ENCODE measurements at regions not wholly inside any gene's neighbourhood (a gene's known extent, or its start where the extent isn't known, plus 50 kb on each side); places are given as distances from the start of the nearest gene placed in this dataset.

- DNase-seq (ENCODE audit: extremely low read depth, insufficient read length) = no peak
- Histone ChIP-seq H3K27me3 (replicated peaks; ENCODE audit: control insufficient read depth, insufficient read depth, low read length) (no peaks in the 10 kb centered on the region), H3K4me3 (replicated peaks; ENCODE audit: low read depth, low read length) (no peak overlapping the region), H3K36me3 (ENCODE audit: control insufficient read depth, insufficient read depth, low read length) (no peaks in the 10 kb centered on the region)
- TF ChIP-seq CTCF (IDR thresholded peaks at IDR 0.05; ENCODE audit: insufficient read depth, low read length, poor library complexity, severe bottlenecking) = no peak
Measured at GRCh38 chr2:84084856-84085255, 374.2 kb downstream of the SUCLG1 start.

GRCh38 chr2:84083984-84084383, 375.1 kb downstream of the SUCLG1 start:
- no peak for TF ChIP-seq CTCF (IDR thresholded peaks at IDR 0.05; ENCODE audit: insufficient read depth, low read length, poor library complexity, severe bottlenecking)
- no peaks in the 10 kb centered on the region for H3K36me3 ChIP-seq (ENCODE audit: control insufficient read depth, insufficient read depth, low read length)
- no peaks in the 10 kb centered on the region for H3K27me3 ChIP-seq (replicated peaks; ENCODE audit: control insufficient read depth, insufficient read depth, low read length)
- no peak for DNase-seq (ENCODE audit: extremely low read depth, insufficient read length)
- no peak overlapping the region for H3K4me3 ChIP-seq (replicated peaks; ENCODE audit: low read depth, low read length)

- no peaks in the 10 kb centered on the region for H3K27me3 ChIP-seq (replicated peaks; ENCODE audit: control insufficient read depth, insufficient read depth, low read length)
- H3K4me3 ChIP-seq (replicated peaks; ENCODE audit: low read depth, low read length) = no peak overlapping the region
- H3K36me3 ChIP-seq (ENCODE audit: control insufficient read depth, insufficient read depth, low read length) = no peaks in the 10 kb centered on the region
- DNase-seq (ENCODE audit: extremely low read depth, insufficient read length) = no peak
- no peak for TF ChIP-seq CTCF (IDR thresholded peaks at IDR 0.05; ENCODE audit: insufficient read depth, low read length, poor library complexity, severe bottlenecking)
Measured at GRCh38 chr2:84078471-84078870, 380.6 kb downstream of the SUCLG1 start.

GRCh38 chr2:84077496-84077895, 381.6 kb downstream of the SUCLG1 start:
- Histone ChIP-seq H3K27me3 (replicated peaks; ENCODE audit: control insufficient read depth, insufficient read depth, low read length) (no peaks in the 10 kb centered on the region), H3K4me3 (replicated peaks; ENCODE audit: low read depth, low read length) (no peak overlapping the region)

GRCh38 chr2:84071050-84071449, 388.0 kb downstream of the SUCLG1 start:
- Histone ChIP-seq H3K4me3 (replicated peaks; ENCODE audit: low read depth, low read length) (no peak overlapping the region), H3K36me3 (ENCODE audit: control insufficient read depth, insufficient read depth, low read length) (no peaks in the 10 kb centered on the region), H3K27me3 (replicated peaks; ENCODE audit: control insufficient read depth, insufficient read depth, low read length) (no peaks in the 10 kb centered on the region)
- DNase-seq (ENCODE audit: extremely low read depth, insufficient read length) = no peak
- no peak for TF ChIP-seq CTCF (IDR thresholded peaks at IDR 0.05; ENCODE audit: insufficient read depth, low read length, poor library complexity, severe bottlenecking)

More at GRCh38 chr2:84077496-84077895, 381.6 kb downstream of the SUCLG1 start:
- no peaks in the 10 kb centered on the region for H3K36me3 ChIP-seq (ENCODE audit: control insufficient read depth, insufficient read depth, low read length)
- no peak for DNase-seq (ENCODE audit: extremely low read depth, insufficient read length)
- peak; percentile 33 for TF ChIP-seq CTCF (IDR thresholded peaks at IDR 0.05; ENCODE audit: insufficient read depth, low read length, poor library complexity, severe bottlenecking)

- Histone ChIP-seq H3K4me3 (replicated peaks; ENCODE audit: low read depth, low read length) (no peak overlapping the region), H3K27me3 (replicated peaks; ENCODE audit: control insufficient read depth, insufficient read depth, low read length) (no peaks in the 10 kb centered on the region), H3K36me3 (ENCODE audit: control insufficient read depth, insufficient read depth, low read length) (no peaks in the 10 kb centered on the region)
- no peak for DNase-seq (ENCODE audit: extremely low read depth, insufficient read length)
- no peak for TF ChIP-seq CTCF (IDR thresholded peaks at IDR 0.05; ENCODE audit: insufficient read depth, low read length, poor library complexity, severe bottlenecking)
Measured at GRCh38 chr2:84065857-84066256, 393.2 kb downstream of the SUCLG1 start.
